Sigmoid colon (tissue), 6 donors: ENCODE measurements at regions not wholly inside any gene's neighbourhood (a gene's known extent, or its start where the extent isn't known, plus 50 kb on each side); places are given as distances from the start of the nearest gene placed in this dataset.

Source experiments
- DNase-seq: peaks from one replicate; pipeline ENCODE4 v3.0.0-alpha.2; 2019
- H3K27ac ChIP-seq, 4 donors: fragments of 200-600 bp; sonication (generic); one replicate each; pipeline ENCODE4 v1.5.1; 2016 to 2019; ENCODE audit warnings: mild to moderate bottlenecking in 1 of 4
- H3K27me3 ChIP-seq, 3 donors: fragments of 200-600 bp; sonication (generic); one replicate each; pipeline ENCODE4 v1.5.1; 2019; ENCODE audit warnings: mild to moderate bottlenecking in 1 of 3
- H3K36me3 ChIP-seq, 4 donors: fragments of 200-600 bp; sonication (generic); one replicate each; pipeline ENCODE4 v1.5.1; 2016 to 2019
- H3K4me1 ChIP-seq, 4 donors: fragments of 200-600 bp; sonication (generic); one replicate each; pipeline ENCODE4 v1.5.1; 2017 to 2019
- H3K4me3 ChIP-seq, 4 donors: fragments of 200-600 bp; sonication (generic); one replicate each; pipeline ENCODE4 v1.5.1; 2017 to 2019; ENCODE audit warnings: mild to moderate bottlenecking in 2 of 4, moderate library complexity in 1 of 4
- H3K9me3 ChIP-seq, 4 donors: fragments of 200-600 bp in 3 of 4; sonication (generic) in 3 of 4; one replicate each; pipeline versions ENCODE4 v1.5.1 to v1.6.1; 2013 to 2019
- EP300 ChIP-seq, 4 donors: sonication (generic); formaldehyde crosslinking; IDR thresholded peaks; one replicate each; pipeline ENCODE4 v1.6.1; 2017; ENCODE audit warnings: antibody characterized with exemption in 4 of 4
- POLR2A ChIP-seq, 2 donors: fragments of 450-650 bp; IDR thresholded peaks; one replicate each; pipeline ENCODE4 v1.6.1; 2016; ENCODE audit warnings: antibody characterized with exemption in 2 of 2, mild to moderate bottlenecking in 2 of 2, moderate library complexity in 2 of 2
- POLR2AphosphoS5 ChIP-seq, 4 donors: sonication (generic); formaldehyde crosslinking; IDR thresholded peaks; one replicate each; pipeline ENCODE4 v1.6.1; 2017; ENCODE audit warnings: antibody characterized with exemption in 4 of 4
- WGBS, 2 donors: extraction: QIAGEN DNeasy Blood & Tissue Kit; methylation state at CpG; one replicate each; pipeline ENCODE4 v1.1.7; 2013; 5-methylcytosine and 5-hydroxymethylcytosine counted together
- intact Hi-C: fragments of 100-400 bp; cut with DNase I; formaldehyde crosslinking; loops from one replicate; pipeline ENCODE4 v1.15.1; 2023
- TF ChIP-seq, protein P1 (sequence below), 4 experiments: fragments of 450-650 bp in 3 of 4; fragments of 200-600 bp in 1 of 4; IDR thresholded peaks; one replicate each; pipeline ENCODE4 v1.5.1; 2016 to 2019; ENCODE audit warnings: antibody characterized with exemption in 4 of 4, mild to moderate bottlenecking in 3 of 4, moderate library complexity in 2 of 4
- donor health status: healthy with polysubstance abuse.
- donor health status: healthy.

DNA sequence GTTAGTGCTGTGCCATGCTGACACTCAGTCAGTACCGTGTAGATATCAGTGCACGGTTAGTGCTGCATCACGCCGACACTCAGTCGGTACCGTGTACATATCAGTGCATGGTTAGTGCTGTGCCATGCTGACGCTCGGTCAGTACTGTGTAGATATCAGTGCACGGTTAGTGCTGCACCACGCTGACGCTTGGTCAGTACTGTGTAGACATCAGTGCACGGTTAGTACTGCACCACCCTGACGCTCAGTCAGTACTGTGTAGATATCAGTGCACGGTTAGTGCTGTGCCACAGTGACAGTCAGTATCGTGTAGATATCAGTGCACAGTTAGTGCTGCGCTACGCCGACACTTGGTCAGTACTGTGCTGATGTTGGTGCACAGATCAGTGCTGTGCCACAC lies 102.8 kb upstream of the ZNF469 start:
- intact Hi-C loops: no loop called here
- no peaks in the 10 kb centered on the region for H3K27me3 ChIP-seq
- DNase-seq: no peak
- no peaks in the 10 kb centered on the region for H3K36me3 ChIP-seq
- no peak for TF ChIP-seq POLR2AphosphoS5 (IDR thresholded peaks at IDR 0.05)
- TF ChIP-seq, protein P1, sequence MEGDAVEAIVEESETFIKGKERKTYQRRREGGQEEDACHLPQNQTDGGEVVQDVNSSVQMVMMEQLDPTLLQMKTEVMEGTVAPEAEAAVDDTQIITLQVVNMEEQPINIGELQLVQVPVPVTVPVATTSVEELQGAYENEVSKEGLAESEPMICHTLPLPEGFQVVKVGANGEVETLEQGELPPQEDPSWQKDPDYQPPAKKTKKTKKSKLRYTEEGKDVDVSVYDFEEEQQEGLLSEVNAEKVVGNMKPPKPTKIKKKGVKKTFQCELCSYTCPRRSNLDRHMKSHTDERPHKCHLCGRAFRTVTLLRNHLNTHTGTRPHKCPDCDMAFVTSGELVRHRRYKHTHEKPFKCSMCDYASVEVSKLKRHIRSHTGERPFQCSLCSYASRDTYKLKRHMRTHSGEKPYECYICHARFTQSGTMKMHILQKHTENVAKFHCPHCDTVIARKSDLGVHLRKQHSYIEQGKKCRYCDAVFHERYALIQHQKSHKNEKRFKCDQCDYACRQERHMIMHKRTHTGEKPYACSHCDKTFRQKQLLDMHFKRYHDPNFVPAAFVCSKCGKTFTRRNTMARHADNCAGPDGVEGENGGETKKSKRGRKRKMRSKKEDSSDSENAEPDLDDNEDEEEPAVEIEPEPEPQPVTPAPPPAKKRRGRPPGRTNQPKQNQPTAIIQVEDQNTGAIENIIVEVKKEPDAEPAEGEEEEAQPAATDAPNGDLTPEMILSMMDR (IDR thresholded peaks at IDR 0.05): no peak
- TF ChIP-seq POLR2A (IDR thresholded peaks at IDR 0.05): no peak
- TF ChIP-seq EP300 (IDR thresholded peaks at IDR 0.05): no peak
- no peak overlapping the region for H3K27ac ChIP-seq
- H3K9me3 ChIP-seq: no peaks in the 10 kb centered on the region
- peaks cover 0 to 18% (median 18%) of the 10 kb centered on the region in 4 donors for H3K4me1 ChIP-seq
- 92 to 95% methylated on average over 18 of the region's 18 CpGs for WGBS, 2 donors
- H3K4me3 ChIP-seq: no peak overlapping the region

DNA sequence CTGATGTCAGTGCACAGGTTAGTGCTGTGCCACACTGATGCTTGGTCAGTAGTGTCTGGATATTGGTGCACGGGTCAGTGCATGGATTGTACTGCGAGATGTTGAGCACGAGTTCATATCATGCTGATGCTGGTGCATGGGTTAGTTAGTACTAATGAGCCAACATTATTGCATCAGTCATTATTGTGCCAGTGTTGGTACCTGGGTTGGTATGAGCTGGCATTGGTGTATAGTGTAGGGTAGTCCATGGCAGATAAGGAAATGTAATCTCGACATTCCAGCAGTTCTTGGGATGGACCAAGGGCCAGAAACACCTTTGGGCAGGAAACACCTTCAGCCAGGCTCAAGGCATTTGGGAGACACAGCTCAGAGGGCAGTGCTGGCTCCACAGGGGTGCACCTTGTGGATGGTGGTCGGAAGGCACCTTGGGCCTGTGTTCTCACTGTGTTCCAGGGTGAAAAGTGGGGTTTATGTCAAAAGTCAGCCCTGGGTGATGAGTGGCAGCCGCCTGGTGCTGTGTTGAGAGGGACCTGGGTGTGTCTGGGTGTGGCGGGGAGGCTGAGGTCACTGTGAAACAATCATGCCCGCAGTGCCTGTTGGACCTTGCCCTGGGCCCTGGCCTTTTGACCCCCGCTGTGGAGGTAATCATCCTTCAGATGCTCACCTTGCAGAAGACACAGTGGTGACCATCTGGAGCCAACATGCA lies 100.7 kb upstream of the ZNF469 start:
- Histone ChIP-seq H3K36me3 (no peaks in the 10 kb centered on the region), H3K4me3 (no peak overlapping the region), H3K27me3 (no peaks in the 10 kb centered on the region), H3K27ac (peak overlapping the region in 1 of 4 donors; percentile 13), H3K9me3 (peaks cover 0 to 10% (median 4%) of the 10 kb centered on the region in 4 donors), H3K4me1 (peaks cover 0 to 18% (median 18%) of the 10 kb centered on the region in 4 donors)
- TF ChIP-seq POLR2A (IDR thresholded peaks at IDR 0.05): no peak
- no peak for TF ChIP-seq POLR2AphosphoS5 (IDR thresholded peaks at IDR 0.05)
- DNase-seq: no peak
- 42 to 63% methylated on average over 9 of the region's 9 CpGs for WGBS, 2 donors
- intact Hi-C loops: no loop called here

DNA sequence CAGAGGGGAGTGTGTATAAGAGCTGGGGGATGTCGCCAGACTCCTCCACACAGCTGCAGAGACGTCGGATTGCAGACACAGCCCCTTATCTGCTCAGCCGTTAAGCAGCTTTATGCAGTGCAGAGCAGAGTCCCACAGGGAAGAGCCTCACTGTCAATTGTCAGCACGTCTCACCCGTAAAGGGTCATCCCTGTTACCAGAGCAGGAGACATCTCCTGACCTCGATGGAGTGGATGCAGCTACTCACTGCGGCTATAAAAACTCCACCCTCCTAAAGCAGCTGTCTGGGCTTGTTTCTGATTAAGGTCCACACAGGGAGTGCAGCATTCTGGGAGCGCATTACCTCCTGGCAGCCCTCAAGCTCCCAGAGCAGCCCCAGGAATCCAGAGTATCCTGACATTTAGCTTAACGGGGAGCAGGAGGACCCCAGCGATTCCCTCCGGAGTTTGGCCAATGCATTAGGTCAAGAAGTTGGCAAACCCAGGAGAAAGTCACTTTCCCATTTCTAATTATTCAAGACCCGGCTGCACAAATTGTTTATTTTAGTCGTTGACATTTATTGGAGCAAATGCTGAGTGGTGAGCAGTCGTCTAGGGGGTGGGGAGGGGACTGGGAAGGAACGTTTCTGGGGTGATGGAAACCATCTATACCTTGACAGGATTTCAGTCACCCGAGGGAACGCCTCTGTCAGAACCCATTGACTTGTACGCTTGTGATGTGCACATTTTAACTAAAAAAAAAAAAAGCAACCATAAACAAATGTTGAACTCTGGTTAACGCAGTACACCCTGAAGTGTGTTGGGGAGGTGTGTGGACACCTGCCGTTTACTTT lies 100.0 kb upstream of the ZNF469 start:
- Histone ChIP-seq H3K4me1 (peaks cover 0 to 18% (median 18%) of the 10 kb centered on the region in 4 donors), H3K9me3 (peaks cover 0 to 14% (median 8%) of the 10 kb centered on the region in 4 donors), H3K4me3 (no peak overlapping the region), H3K27ac (peak overlapping the region in 1 of 4 donors; percentile 13), H3K36me3 (no peaks in the 10 kb centered on the region), H3K27me3 (no peaks in the 10 kb centered on the region)
- 29 to 54% methylated on average over 21 of the region's 21 CpGs for WGBS, 2 donors
- TF ChIP-seq POLR2A (IDR thresholded peaks at IDR 0.05) (no peak), POLR2AphosphoS5 (IDR thresholded peaks at IDR 0.05) (peak in 1 of 4 donors; percentile 53)
- DNase-seq: no peak
- intact Hi-C loops: no loop called here

DNA sequence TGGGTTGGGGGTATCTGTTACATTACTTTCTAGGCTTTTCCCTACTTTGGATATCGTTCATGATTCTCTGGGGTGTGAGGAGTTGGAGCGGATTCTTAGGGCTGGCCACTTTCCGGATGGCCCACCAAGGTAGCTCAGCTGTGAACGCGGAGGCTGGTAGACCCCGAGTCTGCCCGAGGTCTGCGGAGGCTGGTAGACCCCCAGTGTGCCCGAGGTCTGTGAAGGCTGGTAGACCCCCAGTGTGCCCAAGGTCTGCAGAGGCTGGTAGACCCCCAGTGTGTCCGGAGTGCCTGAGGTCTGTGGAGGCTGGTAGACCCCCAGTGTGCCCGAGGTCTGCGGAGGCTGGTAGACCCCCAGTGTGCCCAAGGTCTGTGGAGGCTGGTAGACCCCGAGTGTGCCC lies 99.2 kb upstream of the ZNF469 start:
- H3K9me3 ChIP-seq: peaks cover 0 to 17% (median 9%) of the 10 kb centered on the region in 4 donors
- H3K36me3 ChIP-seq: no peaks in the 10 kb centered on the region
- TF ChIP-seq POLR2AphosphoS5 (IDR thresholded peaks at IDR 0.05): no peak
- DNase-seq: no peak
- no peak overlapping the region for H3K27ac ChIP-seq
- no peaks in the 10 kb centered on the region for H3K27me3 ChIP-seq
- 89 to 94% methylated on average over 13 of the region's 13 CpGs for WGBS, 2 donors
- intact Hi-C loops: no loop called here
- peaks cover 0 to 18% (median 18%) of the 10 kb centered on the region in 4 donors for H3K4me1 ChIP-seq
- no peak overlapping the region for H3K4me3 ChIP-seq

DNA sequence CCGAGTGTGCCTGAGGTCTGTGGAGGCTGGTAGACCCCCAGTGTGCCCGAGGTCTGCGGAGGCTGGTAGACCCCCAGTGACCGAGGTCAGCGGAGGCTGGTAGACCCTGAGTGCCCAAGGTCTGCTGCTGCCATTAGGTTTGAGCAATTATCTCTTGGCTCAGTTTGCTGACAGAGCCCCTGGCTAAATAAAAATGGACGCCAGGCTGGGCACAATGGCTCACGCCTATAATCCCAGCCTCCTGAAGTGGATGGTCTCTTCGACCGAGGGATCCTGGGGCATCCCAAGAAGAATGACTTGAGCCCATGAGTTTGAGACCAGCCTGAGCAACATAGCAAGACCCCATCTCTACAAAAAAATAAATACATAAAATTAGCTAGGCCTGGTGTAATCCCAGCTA lies 98.7 kb upstream of the ZNF469 start:
- Histone ChIP-seq H3K27me3 (no peaks in the 10 kb centered on the region), H3K36me3 (no peaks in the 10 kb centered on the region), H3K4me3 (no peak overlapping the region), H3K27ac (no peak overlapping the region), H3K4me1 (peaks cover 0 to 18% (median 18%) of the 10 kb centered on the region in 4 donors), H3K9me3 (peaks cover 0 to 20% (median 9%) of the 10 kb centered on the region in 4 donors)
- intact Hi-C loops: no loop called here
- TF ChIP-seq POLR2A (IDR thresholded peaks at IDR 0.05) (no peak), POLR2AphosphoS5 (IDR thresholded peaks at IDR 0.05) (no peak), EP300 (IDR thresholded peaks at IDR 0.05) (no peak)
- TF ChIP-seq, protein P1 (IDR thresholded peaks at IDR 0.05): no peak
- 88% methylated on average over 9 of the region's 9 CpGs for WGBS, 2 donors
- DNase-seq: no peak
